ENCODE measurements at regions not wholly inside any gene's neighbourhood (a gene's known extent, or its start where the extent isn't known, plus 50 kb on each side); places are given as distances from the start of the nearest gene placed in this dataset.

- H3K4me3 ChIP-seq (ENCODE audit: control insufficient read depth, low read depth, low read length): no peak overlapping the region
- no peak for TF ChIP-seq CTCF (IDR thresholded peaks at IDR 0.05; ENCODE audit: control insufficient read depth, insufficient read depth, low read depth, low read length, missing control alignments)
- no peak for DNase-seq (ENCODE audit: low read depth)
Observed at GRCh38 chr4:108405586-108405985, 214.8 kb upstream of the RPL34 start.

- no peak overlapping the region for H3K4me3 ChIP-seq (ENCODE audit: control insufficient read depth, low read depth, low read length)
- DNase-seq (ENCODE audit: low read depth): no peak
- TF ChIP-seq CTCF (IDR thresholded peaks at IDR 0.05; ENCODE audit: control insufficient read depth, insufficient read depth, low read depth, low read length, missing control alignments): no peak
Observed at GRCh38 chr4:108400309-108400708, 220.1 kb upstream of the RPL34 start.

- no peak for DNase-seq (ENCODE audit: low read depth)
- H3K4me3 ChIP-seq (ENCODE audit: control insufficient read depth, low read depth, low read length): no peak overlapping the region
- no peak for TF ChIP-seq CTCF (IDR thresholded peaks at IDR 0.05; ENCODE audit: control insufficient read depth, insufficient read depth, low read depth, low read length, missing control alignments)
Observed at GRCh38 chr4:108399610-108400265, 220.6 kb upstream of the RPL34 start.

GRCh38 chr4:108398836-108399235, 221.5 kb upstream of the RPL34 start:
- no peak for TF ChIP-seq CTCF (IDR thresholded peaks at IDR 0.05; ENCODE audit: control insufficient read depth, insufficient read depth, low read depth, low read length, missing control alignments)
- no peak overlapping the region for H3K4me3 ChIP-seq (ENCODE audit: control insufficient read depth, low read depth, low read length)
- no peak for DNase-seq (ENCODE audit: low read depth)

- no peak for TF ChIP-seq CTCF (IDR thresholded peaks at IDR 0.05; ENCODE audit: control insufficient read depth, insufficient read depth, low read depth, low read length, missing control alignments)
- H3K4me3 ChIP-seq (ENCODE audit: control insufficient read depth, low read depth, low read length): no peak overlapping the region
- DNase-seq (ENCODE audit: low read depth): no peak
Observed at GRCh38 chr4:108398316-108398715, 222.1 kb upstream of the RPL34 start.

- DNase-seq (ENCODE audit: low read depth): no peak
- no peak for TF ChIP-seq CTCF (IDR thresholded peaks at IDR 0.05; ENCODE audit: control insufficient read depth, insufficient read depth, low read depth, low read length, missing control alignments)
- no peak overlapping the region for H3K4me3 ChIP-seq (ENCODE audit: control insufficient read depth, low read depth, low read length)
Observed at GRCh38 chr4:108397850-108398249, 222.5 kb upstream of the RPL34 start.
